CD4-positive, alpha-beta T cell treated with Interferon gamma for 1 hour (primary cell): ENCODE measurements at regions not wholly inside any gene's neighbourhood (a gene's known extent, or its start where the extent isn't known, plus 50 kb on each side); places are given as distances from the start of the nearest gene placed in this dataset.
A peak's percentile ranks its signal among the peaks of the same experiment; 100 is the strongest.

Experiments
- DNase-seq: peaks from one replicate; pipeline ENCODE4 v3.0.0-alpha.2; 2020

DNA sequence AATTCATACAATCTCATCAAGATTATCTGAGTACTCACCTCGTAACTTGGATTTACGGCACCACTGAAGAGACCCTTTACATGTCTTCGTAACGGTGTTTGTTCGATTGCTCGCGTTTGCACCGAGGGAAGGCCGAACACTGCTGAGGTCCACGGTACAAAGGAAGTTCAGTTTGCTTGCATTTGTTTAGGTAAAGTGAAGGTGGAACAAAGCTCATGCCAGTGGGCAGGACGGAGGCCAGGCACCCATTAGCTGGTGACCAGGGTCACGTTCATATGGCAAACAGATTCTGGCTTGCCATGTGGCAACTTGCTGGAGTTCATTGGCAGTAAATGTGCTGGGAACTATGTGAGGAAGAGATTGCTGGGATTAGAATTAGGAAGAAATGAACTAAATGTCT, 164.8 kb downstream of the MACROH2A1 start:
- DNase-seq = no peak

DNA sequence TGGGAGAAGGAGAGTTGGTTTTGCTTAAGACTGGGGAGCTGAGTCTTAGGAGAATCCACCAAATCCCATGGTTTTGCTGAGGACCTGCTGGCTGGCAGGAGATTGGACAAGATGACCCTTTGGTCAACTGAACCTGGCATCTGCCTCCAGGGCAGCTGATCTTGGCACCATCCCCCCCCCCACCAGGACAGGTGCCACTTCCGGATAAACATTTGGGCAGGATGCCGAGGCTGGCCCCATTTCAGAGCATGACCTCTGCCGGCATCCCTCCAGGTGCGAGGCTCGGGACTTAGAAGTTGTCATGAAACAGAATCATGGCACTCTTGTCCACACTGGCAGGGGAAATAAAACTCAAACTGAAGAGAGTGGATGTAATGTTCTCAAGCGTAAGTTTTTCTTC, 165.6 kb downstream of the MACROH2A1 start:
- DNase-seq = no peak

DNA sequence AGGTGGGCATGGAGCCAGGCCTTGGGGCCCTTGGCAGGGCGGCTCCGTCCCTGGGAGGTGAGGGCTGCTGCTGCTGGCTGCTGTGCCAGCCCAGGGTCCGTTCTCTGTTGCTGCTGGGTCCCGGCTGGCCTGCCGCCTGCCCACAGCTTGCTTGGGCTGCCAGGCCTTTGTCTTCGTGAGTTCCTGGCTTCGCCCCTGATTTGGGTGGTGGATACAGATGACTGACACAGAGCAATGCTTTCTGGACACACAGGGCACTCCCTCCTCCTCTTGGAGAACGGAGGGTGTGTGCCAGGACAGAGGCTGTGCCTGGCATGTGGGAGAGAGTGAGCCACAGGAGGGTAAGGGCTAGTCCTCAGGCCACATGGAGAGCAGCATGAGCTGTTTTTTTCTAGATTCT, 166.1 kb downstream of the MACROH2A1 start:
- no peak for DNase-seq

DNA sequence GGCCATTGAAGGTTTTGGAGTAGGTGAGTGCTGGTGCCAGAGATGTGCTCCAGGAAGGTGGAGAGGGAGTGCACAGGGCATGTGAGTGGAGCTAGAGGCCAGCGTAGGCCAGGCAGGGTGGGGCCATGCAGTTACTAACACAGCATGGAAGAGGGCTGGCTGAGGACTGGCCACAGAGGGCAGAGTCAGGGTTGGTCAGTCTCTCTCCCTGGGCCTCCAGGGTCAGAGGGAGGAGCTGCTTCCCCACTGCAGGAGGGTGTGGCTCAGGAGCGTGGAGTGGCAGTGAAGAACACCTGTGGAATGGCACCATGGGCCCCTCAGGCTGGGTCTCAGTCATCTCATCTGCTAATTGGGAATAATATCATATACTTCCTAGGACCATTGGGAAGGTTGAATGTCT, 167.7 kb downstream of the MACROH2A1 start:
- DNase-seq = no peak

DNA sequence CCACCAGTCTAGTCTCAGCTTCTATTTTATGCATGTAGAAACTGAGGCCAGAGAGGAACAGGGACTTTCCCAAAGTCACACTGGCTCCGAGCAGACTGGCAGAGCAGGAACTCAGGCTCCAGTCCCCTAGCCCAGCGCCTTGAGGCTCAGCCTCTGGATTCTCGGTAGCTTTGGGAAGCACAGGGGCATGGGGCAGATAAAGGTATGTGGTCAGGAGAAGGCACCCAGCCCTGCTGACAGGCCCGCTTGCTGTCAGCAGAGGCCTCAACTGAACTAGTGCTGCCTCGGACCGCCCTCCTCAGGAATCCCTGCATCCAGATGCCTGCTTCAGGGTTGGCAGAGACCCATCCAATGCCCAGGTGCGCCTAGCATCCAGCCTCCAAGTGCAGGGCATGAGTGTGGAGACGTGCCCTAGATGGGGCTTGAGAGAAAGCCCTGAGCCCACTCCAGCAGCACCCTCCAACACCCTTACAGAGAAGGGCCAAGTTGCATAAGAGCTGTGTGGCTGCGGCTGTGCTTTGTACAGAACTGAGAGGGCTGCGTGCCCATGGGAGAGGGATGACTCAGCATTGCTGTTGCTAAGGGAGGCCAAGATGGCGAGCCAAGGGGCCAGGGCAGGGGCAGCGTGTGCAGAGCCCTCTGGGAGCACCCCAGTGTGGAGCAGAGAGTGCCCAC, 168.6 kb downstream of the MACROH2A1 start:
- DNase-seq = peak; percentile 35

DNA sequence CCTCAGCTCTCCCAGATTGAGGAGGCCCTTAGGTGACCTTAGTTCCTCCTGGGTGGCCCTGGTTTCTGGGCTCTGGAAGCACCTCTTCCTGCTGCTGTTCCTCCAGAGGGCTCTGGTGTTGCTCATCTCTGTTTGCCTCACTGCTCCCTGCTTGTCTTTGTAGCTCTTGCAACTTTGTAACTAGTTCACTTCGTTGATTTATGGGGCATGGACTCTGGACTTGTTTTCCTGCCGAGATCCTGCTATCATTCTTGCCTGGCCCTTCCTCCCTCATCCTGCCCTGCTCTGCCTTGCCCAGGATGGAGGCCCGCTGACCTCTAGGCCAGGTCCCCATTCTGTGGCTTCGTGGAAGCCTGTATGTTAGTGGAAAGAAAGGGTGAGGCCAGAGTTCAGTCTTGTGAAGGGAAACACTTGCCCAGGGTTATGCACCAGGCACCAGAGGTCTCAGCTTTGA, 169.3 kb downstream of the MACROH2A1 start:
- no peak for DNase-seq

DNA sequence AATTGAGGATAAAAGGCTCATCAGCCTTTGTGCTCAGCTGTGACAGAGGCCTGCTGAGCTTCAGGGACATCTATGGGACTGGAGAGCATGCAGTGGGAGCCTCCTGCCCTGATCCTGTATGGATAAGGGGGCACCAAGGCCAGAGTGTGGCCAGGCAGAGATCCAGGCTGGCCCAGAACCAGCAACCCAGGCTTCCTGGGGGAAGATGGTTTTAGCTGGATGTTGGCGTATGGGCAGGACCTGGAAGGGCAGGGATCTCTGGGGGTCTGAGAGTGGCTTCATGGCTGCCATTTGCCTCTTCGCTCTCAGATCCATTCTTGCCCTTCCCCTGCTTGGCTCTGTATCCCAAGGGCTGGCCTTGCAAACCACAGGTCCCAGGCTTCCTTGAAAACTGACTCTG, 169.9 kb downstream of the MACROH2A1 start:
- no peak for DNase-seq

DNA sequence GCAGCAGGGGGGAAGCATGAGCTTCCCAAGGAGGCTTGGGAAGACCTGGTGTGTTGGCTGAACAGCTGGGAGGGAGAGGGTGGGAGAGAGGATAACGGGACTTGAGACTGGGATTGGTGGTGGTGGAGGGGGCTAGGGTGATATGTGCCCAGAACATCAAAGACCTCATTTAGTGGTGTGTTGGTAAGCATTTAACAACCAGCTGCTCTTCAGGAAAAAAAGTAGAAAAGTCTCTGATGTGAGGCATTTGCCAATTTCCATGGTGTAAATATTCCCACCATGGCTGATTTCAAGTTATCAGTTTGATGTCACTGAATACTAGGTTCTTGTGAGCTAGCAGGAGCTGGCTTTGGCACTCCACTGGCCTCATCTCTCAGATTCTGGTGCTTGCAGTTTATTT, 170.8 kb downstream of the MACROH2A1 start:
- no peak for DNase-seq

DNA sequence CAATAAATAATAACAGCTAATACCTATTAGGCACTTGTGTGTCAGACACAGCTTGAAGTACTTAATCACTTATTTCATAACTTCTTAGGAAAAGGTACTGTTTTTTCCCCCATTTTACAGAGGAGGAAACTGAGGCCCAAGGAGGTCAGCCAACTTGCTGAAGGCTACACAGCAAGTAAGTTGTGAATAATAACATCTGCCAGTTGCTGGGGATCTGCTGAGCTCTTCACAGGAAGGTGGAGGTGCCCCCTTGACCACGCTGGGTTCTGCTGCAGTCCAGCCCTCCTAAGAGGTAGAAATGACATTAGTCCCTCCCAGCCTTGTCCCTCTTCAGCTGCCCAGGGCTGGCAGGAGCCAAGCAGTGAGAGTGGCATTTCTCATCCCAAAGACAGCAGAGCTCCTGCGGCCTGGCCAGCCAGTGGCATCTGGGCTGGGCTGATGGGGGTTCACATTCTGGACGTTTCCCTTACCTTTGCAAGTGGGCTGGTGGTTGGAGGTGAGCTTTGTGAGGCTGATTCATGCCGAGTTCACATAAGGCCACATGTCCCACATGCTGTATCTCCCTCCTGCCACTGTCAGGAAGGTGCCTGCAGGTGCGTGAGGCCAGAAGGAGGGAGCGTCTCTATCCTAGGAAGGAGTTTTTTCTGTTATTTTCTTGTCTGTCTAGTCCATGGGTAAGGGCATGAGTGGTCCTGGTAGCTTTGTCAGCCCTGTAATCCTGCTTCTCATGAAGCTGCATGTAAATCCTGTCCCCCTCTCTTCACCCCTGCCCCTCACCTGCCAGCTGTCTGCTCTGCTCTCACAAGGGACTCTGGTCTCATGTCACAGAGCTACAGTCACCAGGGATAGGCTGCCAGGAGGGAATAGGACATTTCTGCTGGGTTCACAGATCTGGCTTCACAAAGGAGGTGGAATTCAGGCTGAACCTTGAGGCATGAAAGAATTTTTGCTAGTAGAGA, 171.7 kb downstream of the MACROH2A1 start:
- DNase-seq = no peak

DNA sequence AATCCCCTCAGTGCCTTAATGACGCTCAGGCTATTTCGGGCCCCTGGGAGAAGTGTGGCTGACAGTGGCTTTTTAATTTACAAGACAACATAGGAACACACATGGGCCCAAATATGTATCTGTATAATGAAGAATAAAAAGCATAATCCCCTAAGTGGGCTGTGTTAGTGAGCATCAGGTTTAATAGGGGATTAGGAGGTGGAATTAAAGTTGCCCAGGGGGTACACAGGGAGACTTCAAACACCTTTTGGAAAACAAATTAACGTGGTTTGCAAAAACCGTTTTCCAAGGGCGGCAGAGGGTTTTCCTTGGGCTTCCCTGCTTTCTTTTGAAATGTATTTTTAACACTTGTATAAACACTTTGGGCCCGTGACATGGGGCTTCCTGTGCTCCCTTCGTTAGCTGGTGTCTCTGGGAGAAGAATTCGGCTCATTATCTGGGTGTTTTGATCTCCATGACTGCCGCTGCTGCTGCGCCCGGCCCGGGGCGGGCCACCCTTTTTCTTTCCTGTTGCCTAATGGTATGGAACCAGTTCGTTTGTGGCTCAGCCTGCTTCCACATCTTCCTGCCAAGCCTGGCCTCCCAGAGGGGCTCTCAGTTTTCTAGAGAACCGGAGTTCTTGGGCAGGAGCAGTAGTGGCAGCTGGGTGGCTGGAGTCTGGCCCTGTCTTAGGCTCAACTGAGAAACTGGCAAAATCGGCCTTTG, 173.0 kb downstream of the MACROH2A1 start:
- no peak for DNase-seq

DNA sequence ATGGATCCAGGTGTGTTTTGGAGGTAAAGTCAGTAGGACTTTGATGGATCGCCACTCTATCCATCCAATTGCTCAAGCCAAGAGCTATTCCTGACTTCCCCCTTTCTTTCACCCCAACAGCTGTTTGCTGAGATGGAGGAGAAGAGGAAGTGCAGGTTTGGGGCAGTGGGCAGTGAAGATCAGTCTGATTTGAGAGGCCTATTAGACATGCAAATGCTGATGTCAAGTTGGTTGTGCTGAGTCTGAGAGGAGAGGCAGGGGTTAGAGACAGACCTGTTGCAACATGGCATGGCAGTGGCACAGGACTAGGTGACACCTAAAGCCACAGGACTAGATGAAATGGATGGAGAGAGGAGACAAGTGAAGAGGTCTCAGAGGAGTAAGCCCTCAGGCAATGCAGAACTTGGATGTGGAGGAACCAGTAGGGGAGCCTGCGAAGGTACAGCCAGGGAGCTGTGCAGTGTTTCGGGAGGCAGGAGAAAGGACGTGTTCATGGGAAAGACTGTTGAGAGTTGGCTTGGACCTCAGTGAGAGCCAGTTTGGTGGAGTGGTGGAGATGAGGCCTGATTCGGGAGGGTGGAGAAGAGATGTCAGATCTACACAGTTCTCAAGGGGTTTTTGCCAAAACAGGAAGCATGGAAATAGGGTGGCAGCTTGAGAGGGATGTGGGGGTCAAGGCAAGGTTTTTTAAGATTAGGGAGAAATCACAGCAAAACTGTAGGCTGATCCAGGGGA, 175.0 kb downstream of the MACROH2A1 start:
- DNase-seq = no peak

DNA sequence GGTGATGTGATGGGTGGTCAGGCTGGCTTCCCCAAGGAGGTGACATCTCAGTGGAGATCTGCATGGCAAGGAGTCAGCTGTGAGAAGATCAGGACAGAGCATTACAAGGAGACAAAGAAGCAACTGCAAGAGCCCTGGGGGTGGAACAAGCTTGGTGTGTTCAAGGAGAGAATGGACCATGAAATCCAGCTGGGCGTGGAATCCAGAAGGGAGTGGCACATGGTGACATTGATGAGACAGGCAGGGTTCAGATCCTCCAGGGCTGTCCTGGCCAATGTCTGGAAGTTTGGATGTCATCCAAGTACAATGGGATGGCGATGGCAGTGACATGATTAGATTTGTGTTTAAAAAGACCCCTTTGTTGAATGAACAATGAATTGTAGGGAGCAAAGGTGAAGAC, 175.6 kb downstream of the MACROH2A1 start:
- DNase-seq = no peak

DNA sequence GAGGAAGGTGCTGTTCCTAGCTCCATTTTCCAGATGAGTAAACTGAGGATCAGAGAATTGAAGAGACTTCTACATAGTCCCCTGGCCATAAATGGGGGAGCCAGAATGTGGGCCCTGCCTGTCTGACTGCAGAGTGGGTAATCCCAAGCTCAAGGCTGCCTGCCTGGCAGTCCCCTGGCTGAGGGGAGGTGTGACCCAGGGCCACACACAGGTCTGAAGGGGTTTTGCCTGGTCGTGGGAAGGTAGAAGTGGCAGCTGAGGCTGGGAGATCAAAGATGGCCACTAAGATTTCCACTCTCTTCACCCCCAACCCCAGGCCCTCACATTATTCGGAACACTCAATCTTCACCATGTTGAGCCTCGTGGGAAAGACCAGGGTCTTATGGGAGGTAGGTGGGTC, 176.3 kb downstream of the MACROH2A1 start:
- no peak for DNase-seq

DNA sequence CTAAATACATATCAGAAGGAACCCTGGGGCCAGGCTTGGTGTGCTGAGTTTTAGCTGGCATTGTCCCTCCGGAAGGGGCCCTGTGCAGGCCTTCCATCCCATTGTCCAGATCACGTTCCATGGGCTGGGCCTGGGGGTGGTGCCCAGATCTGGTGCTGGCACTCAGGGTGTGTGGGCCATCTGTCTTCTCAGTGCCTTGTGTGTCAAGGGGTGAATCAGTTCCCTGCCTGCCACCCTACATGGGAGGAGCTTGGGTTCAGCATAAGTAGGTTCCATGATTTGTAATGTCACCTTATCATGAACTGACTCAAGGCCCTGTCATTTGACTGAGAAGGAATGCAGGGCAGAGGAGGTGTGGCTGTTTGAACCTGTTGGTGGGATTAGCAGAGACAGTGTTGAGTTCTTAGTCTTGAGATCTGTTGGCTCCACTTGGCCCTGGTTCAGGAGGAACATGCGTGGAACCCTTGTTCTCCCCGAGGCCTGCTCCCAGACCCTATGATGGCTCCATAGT, 176.8 kb downstream of the MACROH2A1 start:
- no peak for DNase-seq

DNA sequence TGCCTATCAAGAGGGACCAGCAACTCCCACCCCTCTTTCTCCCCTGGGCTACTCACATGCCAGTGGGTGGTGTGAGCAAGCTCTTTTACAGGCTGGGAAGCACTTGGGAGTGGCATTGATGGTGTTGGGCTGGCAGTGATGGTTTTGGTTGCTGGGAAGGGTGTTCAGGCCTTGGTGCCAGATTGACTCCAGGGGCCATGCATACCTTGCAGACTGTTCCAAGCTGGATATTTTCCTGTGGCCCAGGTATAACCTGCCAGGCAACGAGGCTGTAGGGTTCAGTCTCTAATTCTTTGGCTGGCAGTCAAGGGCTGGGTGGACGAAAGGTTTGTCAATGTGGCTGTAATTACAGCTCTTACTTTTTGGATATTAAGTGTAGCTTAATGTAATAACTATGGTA, 177.3 kb downstream of the MACROH2A1 start:
- no peak for DNase-seq

DNA sequence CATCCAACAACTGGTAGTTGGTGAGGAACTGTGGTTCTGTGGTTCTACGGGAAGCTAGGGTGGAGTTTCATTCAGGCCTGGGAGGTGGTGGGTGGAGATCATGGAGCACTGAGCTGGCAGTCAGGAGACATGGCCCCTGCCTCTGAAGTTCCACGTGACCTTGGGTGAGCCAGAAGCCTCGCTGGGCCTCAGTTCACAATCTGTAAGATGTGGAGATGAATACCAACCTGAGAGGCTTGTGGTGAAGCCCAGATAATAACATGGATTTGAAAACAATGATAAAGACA, 177.9 kb downstream of the MACROH2A1 start:
- no peak for DNase-seq

DNA sequence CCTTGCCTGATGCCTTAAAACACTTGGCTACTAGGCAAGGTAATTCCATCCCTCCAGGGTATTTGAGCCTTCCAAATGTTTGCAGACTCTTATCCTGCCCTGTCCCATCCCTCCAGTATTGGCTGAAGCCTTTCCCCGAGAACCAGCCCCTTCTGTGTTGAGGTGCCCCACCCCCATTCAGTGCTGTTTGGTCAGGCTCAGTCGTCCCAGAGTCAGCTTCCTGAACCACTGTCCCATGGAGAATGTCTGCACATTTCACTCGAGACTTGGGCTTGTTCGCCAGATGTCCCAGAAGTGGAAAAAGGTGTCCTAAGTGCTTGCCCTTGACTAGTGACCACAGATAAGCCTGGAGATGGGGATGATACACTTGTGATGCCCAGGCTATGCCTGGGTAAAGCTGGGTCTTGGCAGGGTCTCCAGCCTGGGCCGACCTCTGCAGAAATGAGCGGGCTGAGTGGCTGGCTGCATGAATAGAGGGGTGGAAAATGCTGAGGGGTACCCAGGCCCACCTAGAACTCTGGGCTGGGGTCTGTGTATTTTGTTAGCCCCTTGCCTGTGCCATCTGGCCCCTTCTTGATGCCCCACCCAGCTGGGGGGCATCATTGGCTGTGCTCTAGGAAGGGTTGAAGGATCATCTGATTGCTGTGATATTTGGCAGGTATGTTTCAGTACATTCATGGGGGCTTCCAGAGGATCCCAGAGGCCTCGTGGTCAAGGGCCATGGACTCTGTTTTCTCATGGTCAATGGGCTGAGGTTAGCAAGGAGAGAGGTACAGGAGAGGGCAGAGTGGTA, 178.4 kb downstream of the MACROH2A1 start:
- DNase-seq = no peak

DNA sequence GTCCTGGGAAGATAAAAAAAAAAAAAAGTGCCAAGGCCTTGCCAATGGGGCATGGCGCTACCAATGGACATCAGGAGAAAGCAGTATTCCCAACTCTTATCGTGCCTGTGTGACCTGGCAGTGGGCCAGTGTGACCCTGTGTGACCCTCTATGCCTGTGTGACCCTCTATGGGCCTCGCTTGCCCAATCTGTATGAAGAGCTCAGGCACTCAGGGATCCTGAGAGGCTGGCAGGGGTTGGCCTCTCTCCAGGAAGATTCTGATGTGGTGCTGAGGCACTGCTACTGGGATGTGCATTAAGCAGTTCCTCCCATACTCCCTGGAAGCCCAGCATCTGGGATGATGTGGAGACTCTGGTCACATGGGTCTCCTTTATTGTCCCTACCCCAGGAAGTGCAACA, 179.2 kb downstream of the MACROH2A1 start:
- DNase-seq = no peak

DNA sequence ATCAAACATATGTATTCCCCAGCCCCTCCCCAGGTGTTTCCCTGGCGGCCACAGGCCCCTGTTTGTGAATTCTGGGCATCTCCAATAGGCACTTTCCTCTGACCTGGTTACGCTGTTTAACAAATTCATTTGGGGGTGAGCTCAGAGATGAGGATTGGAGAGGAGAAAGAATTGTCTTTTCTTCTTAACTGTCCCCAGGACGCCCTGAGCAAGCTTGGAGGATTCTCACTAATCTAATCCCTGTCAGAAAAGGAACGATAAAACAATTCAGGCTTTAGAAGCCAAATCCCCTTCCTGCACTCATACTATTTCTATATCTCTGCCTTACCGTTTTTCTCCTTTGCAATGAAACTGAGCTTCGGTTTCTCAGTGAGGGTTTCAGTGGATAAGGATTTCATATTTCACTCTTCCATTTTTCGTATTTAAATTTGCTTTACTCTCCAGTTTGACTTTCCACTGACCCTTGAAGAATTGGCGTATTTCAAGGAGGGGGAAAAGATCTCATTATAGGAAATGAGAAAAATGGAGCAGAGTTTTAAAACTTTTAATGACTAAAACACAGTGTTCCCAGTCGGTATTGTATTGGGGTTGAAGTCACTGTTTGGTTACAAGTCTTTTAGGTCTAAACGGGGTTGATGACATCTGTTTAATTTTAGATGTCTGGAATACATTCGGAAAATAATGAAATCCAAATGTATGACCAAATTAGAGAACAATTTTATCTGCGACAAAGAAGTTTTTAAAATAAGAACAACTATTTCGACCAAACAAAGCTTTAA, 180.1 kb downstream of the MACROH2A1 start:
- no peak for DNase-seq

DNA sequence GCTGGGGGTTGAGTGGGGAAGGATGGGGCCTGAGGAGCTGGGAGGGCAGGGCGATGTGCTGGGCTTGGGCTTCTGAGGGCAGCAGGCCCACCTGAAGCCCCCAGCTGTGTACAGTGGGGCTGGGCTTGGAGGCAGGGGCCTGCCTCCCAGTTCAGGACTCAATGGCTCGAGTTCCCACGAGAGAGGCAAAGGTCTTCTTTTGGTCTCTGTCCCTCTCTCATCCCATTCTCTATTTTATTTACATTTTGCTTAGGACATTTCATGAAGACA, 180.6 kb downstream of the MACROH2A1 start:
- DNase-seq = no peak

DNA sequence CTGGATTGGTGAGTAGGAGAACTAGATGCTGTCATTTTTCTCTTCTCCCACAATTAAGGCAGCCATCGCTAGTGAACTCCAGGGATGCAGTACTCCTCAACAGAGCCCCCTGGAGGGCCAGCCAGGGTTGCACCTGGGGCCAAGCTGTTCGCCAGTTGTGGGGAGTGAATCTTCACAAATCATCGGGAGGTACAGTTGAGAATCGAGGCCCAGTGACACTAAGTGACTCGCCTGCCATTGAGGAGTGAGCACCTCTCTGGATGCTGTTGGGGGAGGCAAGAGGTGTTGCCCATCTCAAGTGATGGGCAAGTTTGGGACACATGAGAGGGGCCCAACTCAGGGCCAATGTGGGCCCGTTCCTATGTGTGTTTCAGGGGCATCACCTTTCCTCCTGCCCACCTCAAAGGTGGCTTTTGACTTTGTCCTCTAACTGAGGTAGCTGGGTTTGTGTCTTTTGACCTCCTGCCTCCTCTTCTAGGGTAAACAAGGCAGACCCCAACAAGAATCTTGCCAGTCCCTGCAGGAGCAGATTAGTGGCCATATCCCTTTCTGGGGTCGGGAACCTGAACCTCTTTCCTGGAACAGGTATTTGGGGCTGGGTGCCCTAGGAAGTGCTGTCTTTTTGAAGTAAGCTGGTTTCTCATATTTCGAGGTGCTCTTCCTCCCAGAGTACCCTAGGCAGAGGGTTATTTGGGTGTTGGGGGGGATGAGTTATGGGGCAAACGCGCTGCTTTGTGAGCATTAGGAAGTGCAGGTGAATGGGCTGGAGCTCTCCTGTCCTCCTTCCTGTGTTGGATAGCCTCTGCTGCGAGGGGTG, 181.2 kb downstream of the MACROH2A1 start:
- DNase-seq = no peak
